PC-3 (cell line): ENCODE measurements at regions not wholly inside any gene's neighbourhood (a gene's known extent, or its start where the extent isn't known, plus 50 kb on each side); places are given as distances from the start of the nearest gene placed in this dataset.

Source experiments
- ATAC-seq: fragments of 200-7000 bp; cut with Tn5 transposase; 2 replicates; pipeline ENCODE4 v1.9.1; 2020; ENCODE audit warnings: mild to moderate bottlenecking, moderate library complexity
- BruUV-seq: library from RNA; stranded (reverse); fragments of 400-500 nt; replicated peaks from 2 replicates; lab custom pipeline; 2021; lab: Mats Ljungman, UMichigan
- CTCF ChIA-PET: fragments of 300-600 bp; sonication (Branson Sonifier 250); formaldehyde crosslinking; loops from one replicate; lab custom pipeline; 2022; ENCODE audit warnings: antibody characterized with exemption; lab: Charles Lee
- POLR2A ChIA-PET: fragments of 300-600 bp; sonication (Branson Sonifier 250); formaldehyde crosslinking; loops from one replicate; lab custom pipeline; 2022; ENCODE audit warnings: antibody characterized with exemption; ENCODE audit not compliant: unreplicated experiment; lab: Charles Lee
- DNase-seq: peaks from one replicate; pipeline ENCODE4 v3.0.0-alpha.2; 2015
- H2AFZ ChIP-seq: fragments of 300-600 bp; sonication (generic); 2 replicates; pipeline ENCODE4 v1.6.0; 2016; ENCODE audit warnings: antibody characterized with exemption, low read length
- H3F3A ChIP-seq: fragments of 300-600 bp; sonication (generic); one replicate; pipeline ENCODE4 v1.6.0; 2017; ENCODE audit warnings: antibody characterized with exemption, low read length, control low read depth, mild to moderate bottlenecking; ENCODE audit not compliant: unreplicated experiment
- H3K27ac ChIP-seq: fragments of 300-600 bp; sonication (generic); 2 replicates; pipeline ENCODE4 v1.5.1; 2016; ENCODE audit warnings: mild to moderate bottlenecking, low read length
- H3K27me3 ChIP-seq: fragments of 300-600 bp; sonication (generic); 2 replicates; pipeline ENCODE4 v1.6.1; 2016; ENCODE audit warnings: low read length, mixed read lengths
- H3K36me3 ChIP-seq: fragments of 300-600 bp; sonication (generic); 2 replicates; pipeline ENCODE4 v1.6.1; 2016; ENCODE audit warnings: low read depth, mixed run types, low read length, mixed read lengths
- H3K4me1 ChIP-seq: fragments of 300-600 bp; sonication (generic); 2 replicates; pipeline ENCODE4 v1.5.1; 2016; ENCODE audit warnings: low read length; ENCODE audit not compliant: insufficient read depth
- H3K4me2 ChIP-seq: fragments of 300-600 bp; sonication (generic); 2 replicates; pipeline ENCODE4 v1.6.0; 2016; ENCODE audit warnings: low read length
- H3K4me3 ChIP-seq: fragments of 300-600 bp; sonication (generic); 2 replicates; pipeline ENCODE4 v1.5.1; 2016; ENCODE audit warnings: mild to moderate bottlenecking, low read length, mixed read lengths
- H3K79me2 ChIP-seq: fragments of 300-600 bp; sonication (generic); 2 replicates; pipeline ENCODE4 v1.6.1; 2017; ENCODE audit warnings: low read length, mixed read lengths
- H3K9ac ChIP-seq: fragments of 300-600 bp; sonication (generic); 2 replicates; pipeline ENCODE4 v1.6.0; 2016; ENCODE audit warnings: mild to moderate bottlenecking, low read length
- H3K9me2 ChIP-seq: fragments of 300-600 bp; sonication (generic); replicated peaks from 2 replicates; pipeline ENCODE4 v1.6.1; 2016; ENCODE audit warnings: mixed run types, low read length, mixed read lengths
- H3K9me3 ChIP-seq: fragments of 300-600 bp; sonication (generic); 2 replicates; pipeline ENCODE4 v1.6.1; 2016; ENCODE audit warnings: low read length, mixed read lengths
- H4K20me1 ChIP-seq: fragments of 300-600 bp; sonication (generic); 2 replicates; pipeline ENCODE4 v1.6.1; 2016; ENCODE audit warnings: low read length, mixed read lengths
- EZH2 ChIP-seq: fragments of 300-600 bp; sonication (generic); IDR thresholded peaks from one replicate; pipeline ENCODE4 v1.6.1; 2017; ENCODE audit warnings: antibody characterized with exemption, mild to moderate bottlenecking, low read length; ENCODE audit not compliant: unreplicated experiment
- EZH2phosphoT487 ChIP-seq: fragments of 300-600 bp; sonication (generic); IDR thresholded peaks from 2 replicates; pipeline ENCODE4 v1.6.1; 2018; ENCODE audit warnings: mild to moderate bottlenecking, antibody characterized with exemption, low read length, borderline replicate concordance
- intact Hi-C: fragments of 100-400 bp; cut with micrococcal nuclease; formaldehyde crosslinking; loops from 2 replicates; pipeline ENCODE4 v1.9.0; 2023
- TF ChIP-seq, protein P1 (sequence below): fragments of 300-600 bp; sonication (generic); conservative IDR thresholded peaks from 2 replicates; pipeline ENCODE4 v1.5.1; 2017; ENCODE audit warnings: antibody characterized with exemption, low read depth, mild to moderate bottlenecking, low read length

DNA sequence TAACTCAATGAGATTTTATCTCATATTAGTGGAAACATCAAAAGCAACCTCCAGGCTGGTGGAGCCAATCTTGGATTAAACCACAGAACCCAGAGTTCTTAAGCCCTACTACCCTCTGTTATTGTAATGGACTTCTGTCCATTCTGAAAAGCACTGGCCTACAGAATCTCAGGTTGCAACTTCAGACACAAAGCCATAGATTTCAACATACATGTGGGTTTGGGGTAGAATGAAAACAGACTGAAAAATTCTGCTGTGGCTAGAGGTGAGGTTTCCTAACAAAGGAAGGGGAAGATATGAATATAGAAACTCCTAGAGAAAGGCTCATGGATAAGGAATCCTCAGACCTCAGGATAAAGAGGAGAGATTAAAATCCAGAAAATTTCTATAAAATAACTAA, 569.8 kb upstream of the RIOK2 start:
- Histone ChIP-seq H3K27ac (no peak overlapping the region), H2AFZ (no peak overlapping the region), H4K20me1 (no peaks in the 10 kb centered on the region), H3F3A (no peaks in the 10 kb centered on the region), H3K4me1 (no peaks in the 10 kb centered on the region), H3K9ac (no peak overlapping the region), H3K4me2 (no peak overlapping the region), H3K27me3 (no peaks in the 10 kb centered on the region), H3K9me2 (no peaks in the 10 kb centered on the region), H3K79me2 (no peaks in the 10 kb centered on the region), H3K36me3 (no peaks in the 10 kb centered on the region), H3K4me3 (no peak overlapping the region), H3K9me3 (no peaks in the 10 kb centered on the region)
- CTCF ChIA-PET = no interaction called here
- TF ChIP-seq, protein P1, sequence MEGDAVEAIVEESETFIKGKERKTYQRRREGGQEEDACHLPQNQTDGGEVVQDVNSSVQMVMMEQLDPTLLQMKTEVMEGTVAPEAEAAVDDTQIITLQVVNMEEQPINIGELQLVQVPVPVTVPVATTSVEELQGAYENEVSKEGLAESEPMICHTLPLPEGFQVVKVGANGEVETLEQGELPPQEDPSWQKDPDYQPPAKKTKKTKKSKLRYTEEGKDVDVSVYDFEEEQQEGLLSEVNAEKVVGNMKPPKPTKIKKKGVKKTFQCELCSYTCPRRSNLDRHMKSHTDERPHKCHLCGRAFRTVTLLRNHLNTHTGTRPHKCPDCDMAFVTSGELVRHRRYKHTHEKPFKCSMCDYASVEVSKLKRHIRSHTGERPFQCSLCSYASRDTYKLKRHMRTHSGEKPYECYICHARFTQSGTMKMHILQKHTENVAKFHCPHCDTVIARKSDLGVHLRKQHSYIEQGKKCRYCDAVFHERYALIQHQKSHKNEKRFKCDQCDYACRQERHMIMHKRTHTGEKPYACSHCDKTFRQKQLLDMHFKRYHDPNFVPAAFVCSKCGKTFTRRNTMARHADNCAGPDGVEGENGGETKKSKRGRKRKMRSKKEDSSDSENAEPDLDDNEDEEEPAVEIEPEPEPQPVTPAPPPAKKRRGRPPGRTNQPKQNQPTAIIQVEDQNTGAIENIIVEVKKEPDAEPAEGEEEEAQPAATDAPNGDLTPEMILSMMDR = no peak
- TF ChIP-seq EZH2phosphoT487 (no peak), EZH2 (no peak)
- intact Hi-C loops = no loop called here
- BruUV-seq = no TSS peak
- ATAC-seq (no peak), DNase-seq (no peak)
- POLR2A ChIA-PET = no interaction called here

DNA sequence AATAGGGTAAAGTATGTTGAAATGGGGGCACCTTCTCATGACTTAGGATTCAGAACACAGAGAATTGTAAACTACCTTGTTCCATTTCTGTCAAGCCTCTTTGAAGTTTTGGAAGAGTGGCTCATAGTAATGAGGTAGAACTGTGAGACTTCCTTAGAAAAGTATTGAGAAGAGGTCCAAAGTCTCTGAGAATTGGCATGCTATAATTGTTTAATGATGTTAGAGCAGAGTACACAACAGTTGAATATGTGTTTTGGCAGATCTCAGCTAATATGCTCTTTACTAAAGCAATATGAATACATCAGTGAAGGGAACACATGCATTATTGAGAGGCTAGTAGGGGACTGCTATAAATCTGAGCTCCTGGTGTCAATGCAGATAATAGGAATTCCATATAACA, 579.4 kb upstream of the RIOK2 start:
- Histone ChIP-seq H3K9me3 (no peaks in the 10 kb centered on the region), H3K36me3 (no peaks in the 10 kb centered on the region), H3K9ac (no peak overlapping the region), H3K27me3 (no peaks in the 10 kb centered on the region), H3K9me2 (no peaks in the 10 kb centered on the region), H2AFZ (no peak overlapping the region), H3K79me2 (no peaks in the 10 kb centered on the region), H3K4me3 (no peak overlapping the region), H3K4me1 (peaks cover 13% of the 10 kb centered on the region), H3K4me2 (no peak overlapping the region), H3K27ac (no peak overlapping the region), H3F3A (no peaks in the 10 kb centered on the region), H4K20me1 (no peaks in the 10 kb centered on the region)
- TF ChIP-seq EZH2 (no peak), EZH2phosphoT487 (no peak)
- TF ChIP-seq, protein P1 = no peak
- DNase-seq (no peak), ATAC-seq (no peak)
- ChIA-PET CTCF (no interaction called here), POLR2A (no interaction called here)
- intact Hi-C loops = no loop called here
- BruUV-seq = no TSS peak

DNA sequence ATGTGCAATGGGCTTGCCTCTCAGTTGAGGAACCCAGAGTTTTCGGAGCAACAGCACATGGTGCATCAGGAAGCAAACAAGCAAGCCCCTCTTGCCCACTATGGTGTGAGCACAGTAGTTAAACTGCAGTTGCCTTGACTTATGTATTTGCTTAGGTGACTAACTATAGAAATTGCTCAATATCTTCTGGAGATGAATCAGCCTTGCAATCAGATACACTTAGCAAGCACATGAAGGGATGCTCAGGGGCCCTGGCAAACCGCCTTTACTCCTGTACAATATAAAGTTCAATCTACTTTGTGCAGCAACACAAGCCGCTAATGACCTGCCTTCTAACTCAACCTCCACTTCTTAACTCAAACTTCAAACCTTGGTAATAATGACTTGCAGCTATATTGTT, 581.7 kb upstream of the RIOK2 start:
- Histone ChIP-seq H3K4me3 (no peak overlapping the region), H3K27ac (no peak overlapping the region), H2AFZ (no peak overlapping the region), H3K27me3 (no peaks in the 10 kb centered on the region), H3K4me1 (peaks cover 13% of the 10 kb centered on the region), H3K9ac (no peak overlapping the region), H3K79me2 (no peaks in the 10 kb centered on the region), H3F3A (no peaks in the 10 kb centered on the region), H3K4me2 (peak overlapping the region; percentile 2; the same call in 1 of the 2 replicates), H3K9me3 (no peaks in the 10 kb centered on the region), H4K20me1 (no peaks in the 10 kb centered on the region), H3K9me2 (no peaks in the 10 kb centered on the region), H3K36me3 (no peaks in the 10 kb centered on the region)
- DNase-seq (peak; percentile 86), ATAC-seq (peak; percentile 100)
- intact Hi-C loops = no loop called here
- ChIA-PET CTCF (no interaction called here), POLR2A (no interaction called here)
- TF ChIP-seq EZH2 = no peak
- TF ChIP-seq, protein P1 = no peak
- TF ChIP-seq EZH2phosphoT487 = no peak
- no TSS peak for BruUV-seq
